Calu3 (cell line): ENCODE measurements at regions not wholly inside any gene's neighbourhood (a gene's known extent, or its start where the extent isn't known, plus 50 kb on each side); places are given as distances from the start of the nearest gene placed in this dataset.

Experiments used
- BruUV-seq: library from RNA; stranded (reverse); fragments of 400-500 nt; replicated peaks from 2 replicates; lab custom pipeline; 2021; lab: Mats Ljungman, UMichigan
- CTCF ChIA-PET: fragments of 300-600 bp; sonication (Branson Sonifier 250); formaldehyde crosslinking; loops from one replicate; lab custom pipeline; 2022; ENCODE audit warnings: antibody characterized with exemption; lab: Charles Lee
- DNase-seq: peaks from one replicate; pipeline ENCODE4 v3.0.0; 2022
- H3K27ac Mint-ChIP-seq: one replicate; pipeline ENCODE4 v1.8.0; 2022; ENCODE audit warnings: mixed read lengths; ENCODE audit not compliant: unreplicated experiment
- H3K27me3 Mint-ChIP-seq: one replicate; pipeline ENCODE4 v1.8.0; 2022; ENCODE audit warnings: mixed read lengths; ENCODE audit not compliant: unreplicated experiment
- H3K36me3 Mint-ChIP-seq: one replicate; pipeline ENCODE4 v1.8.0; 2022; ENCODE audit warnings: mild to moderate bottlenecking, moderate library complexity, mixed read lengths; ENCODE audit not compliant: insufficient read depth, unreplicated experiment
- H3K4me1 Mint-ChIP-seq: one replicate; pipeline ENCODE4 v1.8.0; 2022; ENCODE audit warnings: mild to moderate bottlenecking, low read depth, mixed read lengths; ENCODE audit not compliant: unreplicated experiment
- H3K4me3 Mint-ChIP-seq: one replicate; pipeline ENCODE4 v1.8.0; 2022; ENCODE audit warnings: mild to moderate bottlenecking, low read depth, moderate library complexity, mixed read lengths; ENCODE audit not compliant: unreplicated experiment
- H3K9me3 Mint-ChIP-seq: one replicate; pipeline ENCODE4 v1.8.0; 2022; ENCODE audit warnings: low read depth, mixed read lengths; ENCODE audit not compliant: unreplicated experiment
- CTCF ChIP-seq: fragments of 200-600 bp; IDR thresholded peaks from one replicate; pipeline ENCODE4 v1.8.0; 2022; ENCODE audit warnings: antibody characterized with exemption; ENCODE audit not compliant: unreplicated experiment
- intact Hi-C: fragments of 100-400 bp; cut with micrococcal nuclease; formaldehyde crosslinking; loops from one replicate; pipeline ENCODE4 v1.10.0; 2022; ENCODE audit not compliant: unreplicated experiment

- CTCF ChIA-PET = no interaction called here
- no peaks in the 10 kb centered on the region for H3K9me3 Mint-ChIP-seq
- no peak overlapping the region for H3K4me3 Mint-ChIP-seq
- intact Hi-C loops = loop anchor here (10.0 kb wide), 1 partner anchor 979 kb away; no protein-coding TSS in a partner anchor
- no peak overlapping the region for H3K27ac Mint-ChIP-seq
- DNase-seq = no peak
- BruUV-seq = no TSS peak
- H3K4me1 Mint-ChIP-seq = peaks cover 25% of the 10 kb centered on the region
- peaks cover 6% of the 10 kb centered on the region for H3K36me3 Mint-ChIP-seq
- TF ChIP-seq CTCF = no peak
- H3K27me3 Mint-ChIP-seq = no peaks in the 10 kb centered on the region
Observed at GRCh38 chr11:111444040-111444439, 65.0 kb upstream of the POU2AF1 start.

- H3K27ac Mint-ChIP-seq = no peak overlapping the region
- TF ChIP-seq CTCF = no peak
- peaks cover 6% of the 10 kb centered on the region for H3K36me3 Mint-ChIP-seq
- no peak for DNase-seq
- no TSS peak for BruUV-seq
- intact Hi-C loops = loop anchor here (10.0 kb wide), 1 partner anchor 979 kb away; no protein-coding TSS in a partner anchor
- no peaks in the 10 kb centered on the region for H3K27me3 Mint-ChIP-seq
- CTCF ChIA-PET = no interaction called here
- no peak overlapping the region for H3K4me3 Mint-ChIP-seq
- H3K9me3 Mint-ChIP-seq = no peaks in the 10 kb centered on the region
- peaks cover 29% of the 10 kb centered on the region for H3K4me1 Mint-ChIP-seq
Observed at GRCh38 chr11:111443640-111444039, 64.6 kb upstream of the POU2AF1 start.

GRCh38 chr11:111443032-111443431 lies 64.0 kb upstream of the POU2AF1 start:
- no peak overlapping the region for H3K4me3 Mint-ChIP-seq
- H3K36me3 Mint-ChIP-seq = peaks cover 6% of the 10 kb centered on the region
- peaks cover 35% of the 10 kb centered on the region for H3K4me1 Mint-ChIP-seq
- no peaks in the 10 kb centered on the region for H3K27me3 Mint-ChIP-seq
- CTCF ChIA-PET = no interaction called here
- no peak overlapping the region for H3K27ac Mint-ChIP-seq
- intact Hi-C loops = loop anchor here (10.0 kb wide), 1 partner anchor 978 kb away; no protein-coding TSS in a partner anchor
- no peak for TF ChIP-seq CTCF
- no peaks in the 10 kb centered on the region for H3K9me3 Mint-ChIP-seq
- DNase-seq = no peak
- BruUV-seq = no TSS peak

- H3K4me3 Mint-ChIP-seq = no peak overlapping the region
Observed at GRCh38 chr11:111441443-111441842, 62.4 kb upstream of the POU2AF1 start.

More at GRCh38 chr11:111441443-111441842, 62.4 kb upstream of the POU2AF1 start:
- Mint-ChIP-seq H3K27me3 (no peaks in the 10 kb centered on the region), H3K9me3 (no peaks in the 10 kb centered on the region), H3K27ac (no peak overlapping the region), H3K4me1 (peaks cover 50% of the 10 kb centered on the region), H3K36me3 (peaks cover 2% of the 10 kb centered on the region)
- CTCF ChIA-PET = no interaction called here
- intact Hi-C loops = loop anchor here (10.0 kb wide), 1 partner anchor 977 kb away; no protein-coding TSS in a partner anchor
- TF ChIP-seq CTCF = no peak
- BruUV-seq = no TSS peak
- peak; percentile 49 for DNase-seq
